K562 (cell line): ENCODE measurements at regions not wholly inside any gene's neighbourhood (a gene's known extent, or its start where the extent isn't known, plus 50 kb on each side); places are given as distances from the start of the nearest gene placed in this dataset.
"Not testable (repeated sequence)": the region's sequence is repeated elsewhere in the genome, so short reads cannot be mapped to it uniquely, and the experiment has no call there.

Experiments used
- ATAC-seq: fragments of 200-7000 bp; cut with Tn5 transposase; 3 replicates; pipeline ENCODE4 v1.9.1; 2020; ENCODE audit warnings: moderate library complexity
- BruUV-seq: library from RNA; stranded (reverse); fragments of 400-500 nt; replicated peaks from 2 replicates; lab custom pipeline; 2021; lab: Mats Ljungman, UMichigan
- CTCF ChIA-PET: fragments of 300-600 bp; formaldehyde crosslinking; extraction: SDS; loops from one replicate; lab custom pipeline; 2021; ENCODE audit warnings: low intra/inter-chr PET ratio; lab: Yijun Ruan, JAX
- POLR2A ChIA-PET: fragments of 300-600, 350-650 bp; sonication (Branson Sonifier 250); formaldehyde crosslinking; extraction: SDS; loops from one replicate; lab custom pipeline; 2021; ENCODE audit warnings: antibody characterized with exemption, inconsistent platforms; lab: Yijun Ruan, JAX
- DNase-seq, 4 experiments: peaks; one replicate each; pipeline versions ENCODE4 v3.0.0 to v3.0.0-alpha.2; 2011 to 2018; ENCODE audit warnings: low spot score in 3 of 4, mixed read lengths in 3 of 4; ENCODE audit errors: extremely low read depth in 1 of 4
- FAIRE-seq: peaks from 2 replicates; lab custom pipeline; 2011; peaks lifted over from hg19 to GRCh38; lab: Jason Lieb, UNC
- H2AFZ ChIP-seq: 2 replicates; pipeline ENCODE4 v1.6.0; 2011; ENCODE audit warnings: low read depth, low read length, control low read depth, inconsistent platforms
- H3K27ac ChIP-seq: fragments of 200-600 bp; 3 replicates; pipeline ENCODE4 v1.8.0; 2011; ENCODE audit warnings: low read depth, mild to moderate bottlenecking, control low read depth, inconsistent platforms, low read length, moderate library complexity, mixed read lengths; ENCODE audit errors: extremely low read depth
- H3K27me3 ChIP-seq, 2 experiments: fragments of 300-600 bp in 1 of 2; 2 replicates in 1 of 2; 3 replicates in 1 of 2; pipeline versions ENCODE4 v1.6.0 to v1.8.0; 2011; ENCODE audit warnings: inconsistent platforms in 2 of 2, low read length in 2 of 2, mild to moderate bottlenecking in 1 of 2, mixed read lengths in 1 of 2, moderate library complexity in 1 of 2; ENCODE audit not compliant: control insufficient read depth in 2 of 2, insufficient read depth in 2 of 2
- H3K36me3 ChIP-seq: fragments of 300-600 bp; 3 replicates; pipeline ENCODE4 v1.8.0; 2011; ENCODE audit warnings: mild to moderate bottlenecking, low read length, inconsistent platforms; ENCODE audit not compliant: control insufficient read depth, insufficient read depth
- H3K4me1 ChIP-seq, 2 experiments: fragments of 200-600 bp in 1 of 2; replicated peaks in 1 of 2; 2 replicates in 1 of 2; 3 replicates in 1 of 2; pipeline versions ENCODE4 v1.5.1 to v1.8.0; 2011; ENCODE audit warnings: inconsistent platforms in 2 of 2, low read length in 2 of 2, mild to moderate bottlenecking in 1 of 2, mixed read lengths in 1 of 2, moderate library complexity in 1 of 2; ENCODE audit not compliant: control insufficient read depth in 2 of 2, insufficient read depth in 2 of 2
- H3K4me2 ChIP-seq: 2 replicates; pipeline ENCODE4 v1.6.1; 2011; ENCODE audit warnings: low read length, control low read depth, inconsistent platforms, mixed read lengths; ENCODE audit not compliant: insufficient read depth
- H3K4me3 ChIP-seq: fragments of 200-600 bp; sonication (generic), shearing (Covaris generic); 2 replicates; pipeline ENCODE4 v1.5.1; 2016; ENCODE audit warnings: control low read depth, inconsistent platforms
- H3K79me2 ChIP-seq: fragments of 200-600 bp; 3 replicates; pipeline ENCODE4 v1.8.0; 2011; ENCODE audit warnings: low read length, inconsistent platforms; ENCODE audit not compliant: control insufficient read depth, insufficient read depth
- H3K9ac ChIP-seq, 2 experiments: 2 replicates each; pipeline versions ENCODE4 v1.6.0 to v1.6.1; 2011; ENCODE audit warnings: low read depth in 2 of 2, low read length in 2 of 2, control low read depth in 1 of 2, inconsistent platforms in 1 of 2, mild to moderate bottlenecking in 1 of 2, mixed read lengths in 1 of 2; ENCODE audit not compliant: insufficient read depth in 1 of 2
- H3K9me1 ChIP-seq: one replicate; pipeline ENCODE4 v1.6.0; 2011; ENCODE audit warnings: inconsistent platforms, mild to moderate bottlenecking, low read length, moderate library complexity; ENCODE audit not compliant: control insufficient read depth, insufficient read depth
- H3K9me3 ChIP-seq: replicated peaks from 2 replicates; pipeline ENCODE4 v1.5.1; 2011; ENCODE audit warnings: low read depth, low read length, inconsistent platforms; ENCODE audit not compliant: control insufficient read depth, insufficient read depth
- H4K20me1 ChIP-seq: replicated peaks from 2 replicates; pipeline ENCODE4 v1.6.1; 2011; ENCODE audit warnings: low read length, inconsistent platforms, mixed read lengths; ENCODE audit not compliant: control insufficient read depth, insufficient read depth
- WGBS: fragments of 100-300 bp; shearing (Covaris generic); methylation state at CpG from one replicate; pipeline ENCODE4 v1.1.6; 2016; ENCODE audit warnings: low coverage, mixed read lengths; ENCODE audit not compliant: insufficient coverage; ENCODE audit errors: missing lambda C conversion rate; 5-methylcytosine and 5-hydroxymethylcytosine counted together
- in situ Hi-C: fragments of 300-500 bp; cut with MboI; formaldehyde crosslinking; loops from 4 replicates; pipeline ENCODE4 v1.15.0; 2018; ENCODE audit warnings: inconsistent platforms, mixed read lengths
- intact Hi-C: fragments of 100-400 bp; cut with micrococcal nuclease; formaldehyde crosslinking; loops from 2 replicates; pipeline ENCODE4 v1.14.2; 2022

GRCh38 chr11:45739071-45739470, 65.9 kb upstream of the SLC35C1 start:
- 2% methylated on average over 3 of the region's 22 CpGs for WGBS
- H3K4me2 ChIP-seq, H3K27ac ChIP-seq, H3K4me1 ChIP-seq, H3K36me3 ChIP-seq, H3K79me2 ChIP-seq, CTCF ChIA-PET, H3K9me3 ChIP-seq, in situ Hi-C loops, BruUV-seq, ATAC-seq, FAIRE-seq, H3K9ac ChIP-seq, H2AFZ ChIP-seq, H3K4me3 ChIP-seq, H3K9me1 ChIP-seq, DNase-seq, intact Hi-C loops, POLR2A ChIA-PET, H4K20me1 ChIP-seq: not testable (repeated sequence)
- H3K27me3 ChIP-seq, result peaks cover 13 to 20% of the 10 kb centered on the region in 2 experiments; a peak in 4 of 5 replicates

GRCh38 chr11:45738194-45738593, 66.8 kb upstream of the SLC35C1 start:
- intact Hi-C loops, FAIRE-seq, H3K4me1 ChIP-seq, DNase-seq, POLR2A ChIA-PET, H3K79me2 ChIP-seq, H3K9ac ChIP-seq, H3K9me1 ChIP-seq, in situ Hi-C loops, H3K4me3 ChIP-seq, BruUV-seq, H3K4me2 ChIP-seq, H3K9me3 ChIP-seq, H3K27ac ChIP-seq, H2AFZ ChIP-seq, H3K36me3 ChIP-seq, H4K20me1 ChIP-seq, ATAC-seq, CTCF ChIA-PET: not testable (repeated sequence)
- H3K27me3 ChIP-seq, result peaks cover 13 to 22% of the 10 kb centered on the region in 2 experiments; a peak in 4 of 5 replicates
- no CpG with 5 or more reads among the region's 37 CpGs for WGBS
